GM18517 (cell line): ENCODE measurements at regions not wholly inside any gene's neighbourhood (a gene's known extent, or its start where the extent isn't known, plus 50 kb on each side); places are given as distances from the start of the nearest gene placed in this dataset.
"Not testable (repeated sequence)": the region's sequence is repeated elsewhere in the genome, so short reads cannot be mapped to it uniquely, and the experiment has no call there.

Experiments used
- ATAC-seq: cut with Tn5 transposase; IDR thresholded peaks from one replicate; pipeline ENCODE4 v1.9.1; 2021; ENCODE audit warnings: mild to moderate bottlenecking, moderate library complexity; ENCODE audit not compliant: unreplicated experiment

GRCh38 chr4:60809486-60809800 is 390.7 kb upstream of the ADGRL3 start:
- no peak for ATAC-seq

- no peak for ATAC-seq
These were observed 387.3 kb upstream of the ADGRL3 start for GRCh38 chr4:60812811-60813210.

GRCh38 chr4:60814549-60814948 is 385.6 kb upstream of the ADGRL3 start:
- no peak for ATAC-seq

- no peak for ATAC-seq
These were observed 382.5 kb upstream of the ADGRL3 start for GRCh38 chr4:60817609-60818008.

- ATAC-seq: no peak
These were observed 377.1 kb upstream of the ADGRL3 start for GRCh38 chr4:60822986-60823385.

GRCh38 chr4:60840020-60840419 is 360.1 kb upstream of the ADGRL3 start:
- ATAC-seq: no peak

- no peak for ATAC-seq
These were observed 353.4 kb upstream of the ADGRL3 start for GRCh38 chr4:60846678-60847077.

- ATAC-seq: no peak
These were observed 352.5 kb upstream of the ADGRL3 start for GRCh38 chr4:60847614-60848013.

- ATAC-seq: no peak
These were observed 342.9 kb upstream of the ADGRL3 start for GRCh38 chr4:60857130-60857753.

- ATAC-seq: no peak
These were observed 336.7 kb upstream of the ADGRL3 start for GRCh38 chr4:60863442-60863841.

- no peak for ATAC-seq
These were observed 334.9 kb upstream of the ADGRL3 start for GRCh38 chr4:60865273-60865672.

GRCh38 chr4:60868232-60868960 is 331.7 kb upstream of the ADGRL3 start:
- no peak for ATAC-seq

- no peak for ATAC-seq
These were observed 320.9 kb upstream of the ADGRL3 start for GRCh38 chr4:60879135-60879701.

GRCh38 chr4:60884587-60884986 is 315.5 kb upstream of the ADGRL3 start:
- ATAC-seq: no peak

- no peak for ATAC-seq
These were observed 315.1 kb upstream of the ADGRL3 start for GRCh38 chr4:60885011-60885410.

GRCh38 chr4:60890743-60891142 is 309.4 kb upstream of the ADGRL3 start:
- no peak for ATAC-seq

- no peak for ATAC-seq
These were observed 308.2 kb upstream of the ADGRL3 start for GRCh38 chr4:60891947-60892346.

GRCh38 chr4:60897415-60897814 is 302.7 kb upstream of the ADGRL3 start:
- ATAC-seq: no peak

GRCh38 chr4:60905162-60905561 is 295.0 kb upstream of the ADGRL3 start:
- ATAC-seq: no peak

GRCh38 chr4:60911127-60911526 is 289.0 kb upstream of the ADGRL3 start:
- no peak for ATAC-seq

- no peak for ATAC-seq
These were observed 287.1 kb upstream of the ADGRL3 start for GRCh38 chr4:60913002-60913401.

GRCh38 chr4:60913671-60914070 is 286.5 kb upstream of the ADGRL3 start:
- no peak for ATAC-seq

GRCh38 chr4:60921735-60922134 is 278.4 kb upstream of the ADGRL3 start:
- not testable (repeated sequence) for ATAC-seq
